ENCODE measurements at regions not wholly inside any gene's neighbourhood (a gene's known extent, or its start where the extent isn't known, plus 50 kb on each side); places are given as distances from the start of the nearest gene placed in this dataset.

DNA sequence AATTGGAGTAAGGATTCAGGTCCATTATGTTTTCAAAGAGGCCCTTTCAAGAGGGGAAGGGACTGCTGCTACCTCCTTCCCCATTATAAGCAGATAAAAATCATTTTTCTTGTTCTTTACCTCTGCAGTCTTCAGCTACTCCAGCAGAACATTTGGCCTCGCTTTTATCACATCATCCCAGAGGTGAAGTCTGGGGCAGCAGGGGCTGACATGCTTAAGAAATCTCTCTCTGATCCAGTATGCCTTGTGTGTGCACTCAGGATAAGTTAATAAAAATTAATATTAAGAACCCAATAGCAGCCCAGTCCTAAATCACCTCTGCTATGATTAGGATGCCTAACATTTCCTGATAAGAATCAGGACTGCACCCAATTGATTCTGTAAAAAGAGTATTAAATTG lies 306.9 kb upstream of the NREP start:
- TF ChIP-seq, protein P1, sequence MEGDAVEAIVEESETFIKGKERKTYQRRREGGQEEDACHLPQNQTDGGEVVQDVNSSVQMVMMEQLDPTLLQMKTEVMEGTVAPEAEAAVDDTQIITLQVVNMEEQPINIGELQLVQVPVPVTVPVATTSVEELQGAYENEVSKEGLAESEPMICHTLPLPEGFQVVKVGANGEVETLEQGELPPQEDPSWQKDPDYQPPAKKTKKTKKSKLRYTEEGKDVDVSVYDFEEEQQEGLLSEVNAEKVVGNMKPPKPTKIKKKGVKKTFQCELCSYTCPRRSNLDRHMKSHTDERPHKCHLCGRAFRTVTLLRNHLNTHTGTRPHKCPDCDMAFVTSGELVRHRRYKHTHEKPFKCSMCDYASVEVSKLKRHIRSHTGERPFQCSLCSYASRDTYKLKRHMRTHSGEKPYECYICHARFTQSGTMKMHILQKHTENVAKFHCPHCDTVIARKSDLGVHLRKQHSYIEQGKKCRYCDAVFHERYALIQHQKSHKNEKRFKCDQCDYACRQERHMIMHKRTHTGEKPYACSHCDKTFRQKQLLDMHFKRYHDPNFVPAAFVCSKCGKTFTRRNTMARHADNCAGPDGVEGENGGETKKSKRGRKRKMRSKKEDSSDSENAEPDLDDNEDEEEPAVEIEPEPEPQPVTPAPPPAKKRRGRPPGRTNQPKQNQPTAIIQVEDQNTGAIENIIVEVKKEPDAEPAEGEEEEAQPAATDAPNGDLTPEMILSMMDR (IDR thresholded peaks at IDR 0.05): no peak
- no peak for TF ChIP-seq POLR2A (IDR thresholded peaks at IDR 0.05)
- no peak for TF ChIP-seq EP300 (IDR thresholded peaks at IDR 0.05; ENCODE audit: low read depth)
- TF ChIP-seq POLR2AphosphoS5 (IDR thresholded peaks at IDR 0.05): no peak
